ENCODE measurements at regions not wholly inside any gene's neighbourhood (a gene's known extent, or its start where the extent isn't known, plus 50 kb on each side); places are given as distances from the start of the nearest gene placed in this dataset.

DNA sequence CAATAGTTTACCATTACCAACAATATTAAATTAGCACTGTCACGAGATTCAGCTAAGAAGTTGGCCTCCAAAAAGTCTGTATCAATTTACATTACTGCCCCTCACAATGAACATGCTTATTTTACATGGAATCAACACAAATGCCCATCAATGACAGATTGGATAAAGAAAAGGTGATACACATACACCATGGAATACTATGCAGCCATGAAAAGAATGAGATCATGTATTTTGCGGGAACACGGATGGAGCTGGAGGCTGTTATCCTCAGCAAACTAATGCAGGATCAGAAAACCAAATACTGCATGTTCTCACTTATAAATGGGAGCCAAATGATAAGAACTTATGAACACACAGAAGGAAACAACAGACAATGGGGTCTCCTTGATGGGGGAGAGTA lies 211.8 kb upstream of the RREB1 start:
- DNase-seq: no peak

DNA sequence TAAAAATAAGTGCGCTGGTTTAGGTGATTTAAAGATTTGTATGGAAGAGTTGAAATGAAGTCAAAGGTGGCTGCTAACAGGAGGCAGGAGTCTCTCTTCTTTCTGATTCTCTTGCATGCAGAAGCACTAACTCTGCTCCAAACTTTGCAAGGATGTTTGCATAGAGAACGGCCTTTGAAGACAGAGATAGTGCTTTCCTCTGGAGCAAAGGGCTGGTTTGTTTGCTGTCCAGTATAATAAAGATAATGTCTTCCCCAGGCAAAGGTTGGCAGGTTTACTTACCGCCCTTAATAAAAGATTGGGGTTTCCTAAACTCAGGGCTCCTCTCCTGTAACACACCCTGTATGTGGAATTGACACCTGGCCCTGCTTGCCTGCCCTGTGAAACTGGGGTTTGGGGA lies 210.6 kb upstream of the RREB1 start:
- DNase-seq: no peak

DNA sequence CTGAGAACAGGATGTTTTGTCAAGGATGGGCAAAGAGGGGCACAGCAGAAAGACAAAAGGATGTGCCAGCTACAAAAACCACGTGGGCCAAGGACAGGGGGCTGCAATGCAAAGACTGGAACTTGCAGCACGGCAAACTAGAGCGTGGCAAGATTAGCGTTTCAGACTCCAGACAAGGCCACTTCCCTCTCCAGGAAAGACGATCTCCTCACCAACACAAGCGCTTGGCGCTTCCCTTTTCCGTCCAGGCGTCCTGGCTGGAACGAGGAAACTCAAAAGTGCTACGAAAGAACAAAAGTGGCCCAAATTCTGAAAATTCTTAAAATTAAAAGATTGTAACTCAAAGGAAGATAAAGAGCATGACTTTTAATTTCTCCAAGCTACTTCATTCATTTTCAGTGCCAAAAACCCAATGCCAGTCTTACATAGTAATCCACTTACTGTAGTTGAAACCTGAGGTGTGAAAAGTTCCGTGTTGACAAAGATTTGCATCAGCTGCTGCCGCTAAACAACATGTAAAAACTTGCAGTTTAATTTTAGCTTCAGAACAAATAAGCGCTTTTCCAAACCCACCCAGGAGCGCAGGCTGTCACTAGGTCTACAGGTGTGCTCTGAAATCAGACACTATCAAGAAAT lies 207.1 kb upstream of the RREB1 start:
- no peak for DNase-seq

DNA sequence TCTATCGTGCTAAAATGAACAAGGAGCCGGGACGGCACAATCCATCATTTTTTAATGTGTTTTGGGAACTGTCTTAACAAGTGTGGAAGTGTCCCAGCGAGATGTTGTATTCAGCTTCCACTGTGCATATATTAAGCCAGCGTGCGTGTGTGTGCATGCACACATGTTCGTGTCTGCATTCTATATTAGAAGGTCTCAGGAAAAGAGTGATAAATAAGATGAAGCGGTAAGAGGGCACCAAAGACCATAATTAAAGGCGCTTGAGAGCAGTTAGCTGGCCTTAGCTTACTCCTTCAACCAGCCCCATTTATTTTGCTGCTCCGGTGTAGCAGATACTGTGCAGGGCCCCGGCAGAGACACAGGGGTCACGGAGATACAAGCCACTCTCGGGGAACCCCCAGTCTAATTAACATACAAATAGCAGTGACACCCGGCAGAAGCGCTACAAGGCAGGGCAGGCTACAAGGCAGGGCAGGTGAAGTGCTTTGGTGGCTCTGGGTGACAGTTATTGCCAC lies 206.5 kb upstream of the RREB1 start:
- DNase-seq: no peak

DNA sequence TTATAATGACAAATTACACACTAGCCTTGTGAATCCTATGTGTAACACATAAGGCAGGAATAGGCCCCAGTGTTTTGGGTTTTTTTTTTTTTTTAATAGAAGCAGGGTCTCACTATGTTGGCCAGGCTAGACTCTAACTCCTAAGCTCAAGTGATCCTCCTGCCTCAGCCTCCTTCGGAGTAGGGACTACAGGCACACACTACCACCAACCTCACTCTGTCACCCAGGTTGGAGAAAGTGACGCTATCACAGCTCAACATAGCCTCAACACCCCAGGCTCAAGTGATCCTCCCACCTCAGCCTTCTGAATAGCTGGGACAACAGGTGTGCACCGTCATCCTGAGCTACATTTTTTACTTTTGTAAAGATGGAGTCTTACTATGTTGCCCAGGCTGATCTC lies 205.8 kb upstream of the RREB1 start:
- DNase-seq: no peak

DNA sequence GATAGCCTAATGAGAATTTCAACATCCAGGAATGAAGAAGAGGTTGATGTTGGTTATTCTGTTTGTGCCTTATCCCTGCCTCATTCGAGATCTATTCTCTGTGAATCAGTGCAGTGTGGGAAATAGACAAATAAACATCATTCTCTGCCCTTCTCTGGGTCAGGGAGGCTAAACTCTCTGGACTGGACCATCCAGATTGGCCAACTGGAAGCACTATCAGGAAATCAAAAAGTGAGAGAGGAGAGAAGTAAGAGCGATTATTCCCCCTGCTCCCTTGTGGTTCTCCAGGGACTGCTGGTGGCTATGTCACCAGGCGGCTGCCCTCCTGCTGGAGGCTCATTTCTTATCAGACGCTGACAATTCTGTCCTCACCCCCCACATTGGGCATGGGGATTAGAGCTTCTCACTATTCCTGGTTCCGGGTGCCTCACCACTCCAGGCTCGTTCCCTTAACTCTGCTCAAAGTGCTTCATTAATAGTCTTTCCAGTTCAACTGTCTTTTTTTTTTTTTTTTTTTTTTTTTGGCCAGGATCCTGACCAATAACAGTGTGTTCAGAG lies 201.7 kb upstream of the RREB1 start:
- no peak for DNase-seq

DNA sequence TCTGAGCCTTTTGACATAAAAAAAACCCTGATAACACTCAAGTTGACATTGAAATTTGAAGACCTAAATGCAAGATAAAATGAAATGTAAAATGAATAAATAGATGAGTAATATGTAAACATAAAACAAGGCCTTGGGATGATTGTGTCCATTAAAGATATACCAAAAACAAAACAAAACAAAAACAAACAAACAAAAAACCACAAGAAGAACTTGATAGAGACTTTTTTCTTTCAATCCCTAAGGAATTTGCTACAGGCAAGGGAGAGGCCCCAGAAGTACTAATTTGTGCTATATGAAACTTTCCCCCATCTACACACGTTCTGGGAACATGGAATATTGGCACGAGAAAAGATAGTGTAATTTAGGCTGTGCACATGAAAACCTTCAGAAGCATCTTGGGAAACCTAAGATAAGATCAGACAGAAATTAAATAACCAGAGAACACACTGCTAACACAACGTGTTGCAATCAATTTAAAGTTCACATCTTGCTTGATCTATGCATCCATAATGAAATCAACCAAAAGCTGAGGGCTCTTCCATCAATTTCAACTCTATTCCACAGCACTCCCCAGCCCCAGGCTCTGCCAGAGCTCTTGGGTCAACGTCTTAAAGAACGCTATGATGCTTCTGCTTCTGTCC lies 201.1 kb upstream of the RREB1 start:
- DNase-seq: no peak

DNA sequence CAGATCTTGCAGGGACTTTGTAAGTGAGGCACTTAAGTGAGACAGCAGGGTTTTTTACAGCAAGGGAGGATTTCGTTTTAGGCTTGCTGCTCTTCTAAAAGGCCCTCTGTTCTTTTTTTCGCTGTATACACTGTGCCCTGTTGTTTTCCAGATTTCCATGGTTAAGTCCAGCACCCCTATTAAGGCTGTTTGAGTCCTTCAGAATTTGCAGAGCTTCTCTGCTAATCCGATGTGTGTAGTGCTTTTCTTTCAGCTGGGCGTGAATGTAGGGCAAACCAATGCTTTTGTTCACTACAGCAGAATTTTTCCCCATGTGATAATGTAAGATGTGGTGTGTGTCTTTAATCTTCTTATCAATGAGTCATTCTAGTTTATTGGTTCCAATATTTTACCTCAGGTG lies 200.5 kb upstream of the RREB1 start:
- DNase-seq: no peak

DNA sequence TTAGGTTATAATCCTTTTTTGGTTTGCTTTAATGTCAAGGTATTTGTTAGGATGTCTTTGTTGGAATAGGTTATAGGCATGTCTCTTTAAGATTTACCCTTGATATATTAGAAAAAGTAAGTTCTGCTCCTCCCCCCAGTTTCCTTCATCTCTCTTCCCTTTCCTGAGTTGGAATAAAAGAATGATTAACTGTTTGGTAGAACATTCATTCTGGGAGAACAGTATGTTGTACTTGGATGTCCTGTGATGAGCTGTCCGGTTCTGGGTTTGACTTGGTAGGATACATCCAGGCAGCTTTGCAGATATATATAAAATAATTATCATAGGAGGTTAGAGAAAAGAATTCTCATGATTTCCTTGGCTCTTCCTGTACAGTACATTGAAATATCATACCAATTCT lies 199.6 kb upstream of the RREB1 start:
- no peak for DNase-seq

DNA sequence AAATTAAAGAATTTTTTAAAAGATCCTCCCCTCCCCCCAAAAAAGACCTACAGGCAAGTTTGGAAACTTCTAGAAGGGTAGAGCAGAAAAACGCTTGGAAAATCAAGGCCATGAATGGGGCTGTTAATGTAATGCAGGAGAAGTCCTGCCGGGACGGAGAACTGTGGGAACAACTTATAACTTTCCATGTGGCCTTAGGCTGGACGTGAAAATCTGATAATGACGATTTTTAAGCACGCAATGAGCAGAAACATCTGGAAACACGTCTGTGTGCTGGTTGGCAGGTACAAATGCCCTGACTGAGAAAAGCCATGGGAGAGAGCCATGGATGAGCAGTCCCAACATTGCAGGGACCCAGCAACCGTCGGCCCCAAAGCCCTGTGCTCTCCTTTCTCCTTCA lies 198.7 kb upstream of the RREB1 start:
- no peak for DNase-seq

DNA sequence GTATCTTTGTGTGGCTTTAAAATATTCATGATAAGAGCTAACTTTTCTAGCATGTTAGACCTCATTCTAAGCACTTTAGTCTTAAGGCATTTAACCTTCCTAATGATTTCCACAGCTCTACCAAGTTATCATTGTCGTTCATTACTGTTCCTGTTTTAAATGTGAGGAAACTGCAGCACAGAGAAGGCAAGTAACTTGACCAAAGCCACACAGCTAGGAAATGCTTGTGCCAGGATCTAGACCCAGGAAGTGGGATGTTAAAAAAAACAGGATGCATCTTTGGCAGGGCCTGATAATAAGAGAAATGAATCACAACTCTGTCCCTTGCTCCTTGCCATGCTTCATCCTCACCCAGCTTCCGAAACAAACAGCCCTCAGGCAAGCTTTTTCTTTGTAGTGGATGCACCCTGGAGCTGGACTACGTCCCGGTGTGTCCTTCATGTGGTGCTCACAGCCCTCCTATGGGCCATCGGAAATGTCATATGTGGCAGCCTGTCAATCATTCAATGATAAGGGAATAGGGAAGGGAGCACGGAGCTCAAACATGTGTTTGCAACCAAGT lies 196.9 kb upstream of the RREB1 start:
- no peak for DNase-seq

DNA sequence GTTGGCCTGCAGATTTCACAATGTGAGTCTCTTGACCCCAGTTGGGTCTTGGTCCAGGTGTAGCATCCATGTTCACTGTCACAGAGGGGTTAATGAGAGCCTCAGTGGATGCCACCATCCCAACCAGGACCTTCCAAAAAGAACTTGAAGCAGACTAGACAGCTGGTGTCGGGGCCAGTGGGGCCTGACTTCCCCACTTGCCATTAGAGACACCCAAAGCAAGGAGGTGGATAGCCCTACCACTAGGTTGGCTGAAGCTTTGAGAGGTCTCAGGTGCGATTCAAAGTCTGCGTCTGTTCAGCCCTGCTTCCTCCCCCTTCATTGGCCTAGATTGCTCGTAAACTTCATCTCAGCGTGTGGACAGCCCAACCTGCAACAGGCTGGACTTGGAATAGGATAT lies 196.4 kb upstream of the RREB1 start:
- DNase-seq: no peak

DNA sequence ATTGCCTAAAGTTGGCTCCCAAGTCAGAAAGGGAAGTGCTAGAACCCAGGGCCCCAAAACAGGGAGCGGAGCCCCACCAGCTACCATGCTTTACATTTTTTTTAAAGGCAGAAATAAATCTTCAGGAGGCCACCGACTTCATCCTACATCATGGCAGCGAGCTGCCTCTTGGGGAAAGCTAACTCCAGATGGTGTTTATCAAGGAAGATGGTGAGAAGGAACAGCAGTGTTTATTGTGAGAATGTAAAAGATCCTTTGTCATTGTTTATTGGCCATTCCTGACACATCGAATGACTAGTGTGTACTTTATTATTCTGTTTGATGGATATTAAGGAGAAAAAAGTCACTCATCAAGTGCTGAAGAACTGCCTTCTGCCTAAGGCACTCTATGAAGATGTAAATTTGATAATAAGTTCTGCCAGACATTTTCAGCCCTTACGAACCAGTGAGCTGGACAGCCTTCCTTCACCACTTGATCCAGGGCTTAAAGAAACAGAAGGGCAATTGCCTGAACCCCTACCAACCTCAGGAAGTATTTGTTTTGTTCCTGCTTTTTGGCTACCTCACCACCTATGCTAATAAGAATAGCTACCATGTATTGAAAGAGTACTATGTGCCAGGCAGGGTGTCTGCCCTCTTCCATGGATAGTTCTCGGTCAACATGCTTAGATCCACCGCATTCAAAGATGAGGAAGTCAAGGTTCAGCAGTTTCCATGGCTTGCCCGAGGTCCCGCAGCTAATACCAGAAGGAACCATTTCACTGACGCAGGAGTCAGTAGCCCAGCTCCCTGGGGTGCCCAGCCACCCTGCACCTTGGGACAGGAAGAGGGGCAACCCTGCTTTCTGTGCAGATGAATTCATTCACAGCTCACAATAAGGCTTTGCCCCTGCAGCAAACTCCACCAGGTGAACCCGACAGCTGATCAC lies 194.7 kb upstream of the RREB1 start:
- no peak for DNase-seq

DNA sequence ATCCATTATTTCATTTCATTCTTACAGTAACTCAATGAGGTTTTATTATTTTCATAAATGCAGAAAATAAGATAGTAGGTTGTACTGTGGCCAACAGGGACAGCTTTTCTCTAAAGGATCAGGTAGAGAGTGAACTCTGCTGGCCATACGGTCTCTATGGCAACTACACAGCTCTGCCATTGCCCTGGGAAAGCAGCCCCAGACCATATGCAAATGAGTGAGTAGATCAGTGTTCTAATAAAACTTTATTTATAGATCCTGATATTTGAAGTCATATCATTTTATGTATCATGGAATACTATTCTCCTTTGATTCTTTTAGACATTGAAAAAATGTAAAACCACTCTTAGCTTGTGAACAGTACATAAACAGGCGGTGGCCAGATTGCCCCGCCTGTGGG lies 192.5 kb upstream of the RREB1 start:
- DNase-seq: no peak

DNA sequence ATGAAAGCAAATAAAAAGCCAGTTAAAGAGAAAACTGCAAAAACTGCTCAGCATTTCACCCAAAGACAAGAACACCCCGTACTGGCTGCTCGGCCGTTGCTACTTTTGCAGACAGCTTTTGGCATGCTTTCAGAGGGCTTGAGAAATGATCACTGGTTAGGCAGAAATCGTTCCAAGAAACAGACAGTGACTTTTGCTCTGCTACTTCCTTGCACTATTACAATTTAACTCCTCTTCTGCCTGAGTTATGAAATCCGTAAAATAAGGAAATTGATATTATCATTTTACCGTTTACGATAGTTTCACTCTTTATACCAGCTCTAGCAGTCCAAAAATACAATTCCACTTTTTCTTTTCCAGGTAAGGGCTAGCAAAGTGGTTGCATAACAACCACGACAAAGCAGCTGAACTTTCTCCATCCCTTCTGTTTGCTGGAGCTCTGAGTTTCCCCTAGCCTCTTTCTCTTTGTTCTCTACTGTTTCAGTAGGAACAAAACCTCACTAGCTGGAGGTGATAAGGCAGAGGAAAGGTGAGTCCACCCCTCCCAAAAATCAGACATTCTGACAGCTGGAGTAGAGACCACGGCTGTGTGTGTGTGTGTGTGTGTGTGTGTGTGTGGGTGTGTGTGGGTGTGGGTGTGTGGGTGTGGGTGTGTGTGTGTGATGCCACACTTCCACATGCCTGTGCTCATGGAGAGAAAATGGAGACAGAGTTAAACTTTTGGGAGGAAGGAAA lies 191.8 kb upstream of the RREB1 start:
- DNase-seq: no peak

DNA sequence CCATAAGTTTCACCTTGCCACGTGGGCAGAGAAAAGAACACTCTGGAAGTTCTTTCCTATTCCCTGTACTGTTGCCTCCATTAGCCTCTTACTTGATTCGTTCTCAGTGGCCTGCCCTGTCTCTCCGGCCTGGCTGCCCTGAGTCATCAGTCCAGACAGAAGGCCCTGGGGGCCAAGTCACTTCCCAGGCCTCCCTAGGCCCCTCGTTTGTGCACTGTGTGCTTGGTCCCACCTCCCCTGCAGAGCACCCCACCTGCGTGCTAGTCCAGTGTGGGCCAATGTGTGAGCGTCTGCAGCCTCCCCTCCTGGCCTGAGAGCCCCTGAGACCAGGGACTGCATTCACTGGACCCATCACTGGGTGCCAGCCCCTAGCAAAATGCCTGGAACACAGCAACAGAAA lies 191.2 kb upstream of the RREB1 start:
- no peak for DNase-seq

DNA sequence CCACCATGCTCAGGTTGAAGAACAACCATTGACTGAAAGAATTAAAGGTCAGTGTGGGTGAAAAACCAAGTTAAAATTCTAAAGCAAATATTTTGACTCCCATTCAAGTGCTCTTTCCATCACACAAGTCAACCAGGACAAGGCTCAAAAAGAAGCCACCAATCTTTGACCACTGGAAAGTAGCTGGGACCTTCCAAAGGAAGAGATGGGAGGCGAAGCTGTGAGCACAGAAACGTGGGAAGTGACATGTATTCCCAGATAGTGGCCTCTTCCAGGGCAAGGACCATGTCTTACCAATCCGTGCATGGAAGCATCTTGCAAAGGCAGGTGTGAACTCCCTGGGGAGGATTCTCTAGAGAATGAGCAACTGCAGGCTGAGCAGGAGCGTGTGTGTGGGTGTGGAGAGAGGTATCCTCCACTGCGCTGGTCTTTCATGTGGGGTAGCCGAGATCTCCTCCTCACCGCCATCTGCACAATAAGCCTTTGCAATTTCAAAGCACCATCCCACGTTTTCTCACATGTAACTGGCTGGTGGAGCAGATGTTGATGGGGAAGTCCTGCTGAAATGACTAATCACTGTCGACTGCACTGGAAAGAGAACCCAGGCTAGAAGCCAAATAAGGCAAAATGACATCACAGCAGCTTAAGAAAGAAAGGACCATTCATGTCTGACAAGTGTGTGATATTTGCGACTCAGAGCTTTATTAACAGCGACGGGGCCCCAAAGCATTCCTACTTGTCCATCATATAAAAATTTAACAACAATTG lies 189.4 kb upstream of the RREB1 start:
- DNase-seq: no peak

DNA sequence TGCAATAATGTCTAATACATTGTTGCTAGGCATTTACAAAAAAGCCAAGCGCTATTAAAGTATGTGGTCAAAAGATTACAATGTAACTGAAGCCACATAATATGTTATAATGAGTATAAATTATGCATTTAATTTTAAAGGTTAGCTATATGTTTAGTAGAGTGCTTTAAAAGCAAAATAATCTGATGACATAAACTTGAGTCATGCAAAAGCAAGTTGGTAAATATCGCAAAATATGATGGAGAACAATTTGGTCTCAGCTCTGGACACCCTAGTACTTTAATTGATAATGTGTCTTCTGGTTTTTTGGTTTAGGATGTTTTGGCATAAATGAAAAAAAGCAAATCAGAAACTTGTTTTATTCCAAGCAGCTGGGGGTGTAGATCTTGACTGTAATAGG lies 188.6 kb upstream of the RREB1 start:
- DNase-seq: no peak

DNA sequence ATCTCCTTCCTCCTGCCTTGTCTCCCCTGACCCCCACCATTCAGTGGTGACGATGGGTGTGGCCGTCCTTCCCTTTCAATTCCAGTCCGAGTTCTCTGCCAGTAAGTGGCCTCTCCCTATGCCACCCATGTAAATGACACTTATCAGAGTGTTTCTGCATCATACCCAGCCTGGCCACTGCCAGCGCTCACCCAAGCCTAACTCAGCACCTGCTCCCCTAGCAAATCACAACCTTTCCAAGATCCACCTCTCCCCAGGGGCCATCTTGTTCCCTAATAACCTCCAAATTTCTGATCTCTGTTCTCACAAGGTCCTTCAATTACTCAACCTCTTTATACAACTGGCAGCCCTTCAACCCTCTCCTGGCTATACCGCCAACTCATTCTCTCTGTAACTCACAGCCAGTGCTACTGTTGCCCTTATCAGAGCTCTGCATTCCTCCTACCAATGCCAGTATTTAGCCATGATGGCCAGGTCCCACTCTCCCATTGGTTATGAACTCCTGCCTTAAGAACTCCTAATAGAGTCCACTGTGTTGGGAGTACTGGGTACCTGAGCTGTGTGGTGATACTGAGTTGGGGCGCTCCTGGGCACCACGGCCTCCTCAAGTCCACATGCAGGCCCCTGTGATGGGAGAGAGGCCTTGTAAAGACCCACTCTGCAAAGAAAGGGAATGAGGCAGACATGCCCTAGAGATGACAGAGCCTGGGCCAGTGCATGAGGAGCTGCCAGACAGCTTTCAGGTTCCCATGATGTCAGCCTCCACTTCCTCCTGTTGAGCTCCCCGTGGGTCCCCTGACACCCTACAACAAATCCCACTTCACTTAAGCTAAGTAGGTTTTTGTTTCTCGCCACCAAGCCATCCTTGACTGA lies 187.4 kb upstream of the RREB1 start:
- DNase-seq: no peak

DNA sequence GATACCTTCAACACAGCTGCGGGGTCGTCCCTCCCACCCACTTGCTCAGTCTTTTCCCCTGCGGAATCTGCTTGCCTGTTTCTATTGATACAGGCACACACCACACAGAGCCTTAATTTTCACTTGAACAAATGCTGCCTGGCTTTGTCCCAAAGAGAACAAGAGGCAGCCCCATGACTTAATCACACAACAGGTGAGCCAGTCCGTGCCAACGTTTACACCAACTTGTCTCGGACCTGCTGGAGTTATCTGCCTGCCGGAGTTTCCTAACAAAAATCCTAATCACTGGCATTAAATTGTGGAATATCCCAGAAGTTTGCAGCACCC lies 186.8 kb upstream of the RREB1 start:
- DNase-seq: no peak

DNA sequence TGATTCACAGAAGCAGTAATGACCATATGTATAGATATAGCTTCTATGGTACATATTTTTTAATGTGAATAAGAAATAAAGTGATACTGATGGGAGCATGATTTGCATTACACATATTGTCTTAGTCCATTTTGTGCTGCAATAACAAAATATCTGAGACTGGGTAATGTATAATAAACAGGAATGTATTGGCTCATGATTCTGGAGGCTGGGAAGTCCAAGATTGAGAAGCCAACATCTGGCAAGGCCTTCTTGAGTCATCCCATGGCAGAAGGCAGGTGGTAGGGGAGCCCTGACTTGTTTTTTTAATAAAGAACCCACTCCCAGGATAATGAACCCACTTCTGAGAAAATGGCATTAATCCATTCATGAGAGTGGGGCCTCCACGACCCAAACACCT lies 185.6 kb upstream of the RREB1 start:
- DNase-seq: no peak
